ENCODE measurements at regions not wholly inside any gene's neighbourhood (a gene's known extent, or its start where the extent isn't known, plus 50 kb on each side); places are given as distances from the start of the nearest gene placed in this dataset.

DNA sequence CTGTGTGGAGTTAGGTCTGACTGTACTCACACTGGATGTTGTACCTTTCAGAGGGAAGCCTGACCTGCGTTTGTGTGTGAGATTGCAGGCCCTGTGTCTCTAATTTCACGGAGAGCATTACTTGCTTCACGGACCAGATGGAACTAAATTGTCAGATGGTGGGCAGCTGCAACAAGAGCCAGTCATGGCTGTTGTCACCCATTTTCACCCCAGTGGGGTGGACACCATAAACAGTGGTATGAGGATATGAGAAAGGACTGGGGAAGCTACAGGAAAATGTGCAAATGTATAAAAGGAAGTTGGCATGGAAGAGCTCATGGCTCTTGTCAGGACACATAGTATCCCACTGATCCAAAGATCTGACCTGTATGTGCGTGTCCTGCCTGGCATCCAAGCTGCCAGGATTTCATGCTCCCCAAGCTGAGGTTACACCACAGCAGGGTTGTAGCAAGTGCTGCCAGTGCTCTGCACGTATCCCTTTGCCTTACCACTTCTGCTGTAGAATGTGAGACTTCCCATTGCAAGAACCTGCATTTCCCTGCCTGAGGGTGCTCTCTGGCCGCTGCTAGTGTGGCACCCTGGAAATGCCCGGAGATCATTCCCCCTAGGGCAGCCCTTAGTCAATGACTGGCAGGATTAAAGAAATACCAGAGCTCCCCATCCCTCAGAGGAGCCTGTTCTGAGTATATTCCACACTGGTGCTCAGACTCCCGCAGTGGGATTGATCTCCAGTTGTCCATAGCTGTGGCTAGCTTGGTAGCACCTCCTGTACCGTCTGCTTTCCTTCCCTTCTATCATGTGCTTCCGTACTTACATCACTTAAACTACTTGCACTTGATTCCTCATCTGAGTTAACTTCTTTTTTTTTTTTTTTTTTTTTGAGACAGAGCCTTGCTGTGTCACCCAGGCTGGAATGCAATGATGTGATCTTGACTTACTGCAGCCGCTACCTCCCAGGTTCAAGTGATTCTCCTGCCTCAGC lies 70.4 kb upstream of the TANC2 start:
- ATAC-seq (no peak), DNase-seq (no peak)
- H3K27me3 Mint-ChIP-seq, result peaks cover 8% of the 10 kb centered on the region
- H3K9me3 Mint-ChIP-seq (ENCODE audit: low read depth), result no peaks in the 10 kb centered on the region
- no peak overlapping the region for H3K27ac Mint-ChIP-seq
- H3K4me3 Mint-ChIP-seq, result no peak overlapping the region
- no peaks in the 10 kb centered on the region for H3K36me3 Mint-ChIP-seq
- peaks cover 9% of the 10 kb centered on the region for H3K4me1 Mint-ChIP-seq
- CTCF ChIA-PET, result no interaction called here

DNA sequence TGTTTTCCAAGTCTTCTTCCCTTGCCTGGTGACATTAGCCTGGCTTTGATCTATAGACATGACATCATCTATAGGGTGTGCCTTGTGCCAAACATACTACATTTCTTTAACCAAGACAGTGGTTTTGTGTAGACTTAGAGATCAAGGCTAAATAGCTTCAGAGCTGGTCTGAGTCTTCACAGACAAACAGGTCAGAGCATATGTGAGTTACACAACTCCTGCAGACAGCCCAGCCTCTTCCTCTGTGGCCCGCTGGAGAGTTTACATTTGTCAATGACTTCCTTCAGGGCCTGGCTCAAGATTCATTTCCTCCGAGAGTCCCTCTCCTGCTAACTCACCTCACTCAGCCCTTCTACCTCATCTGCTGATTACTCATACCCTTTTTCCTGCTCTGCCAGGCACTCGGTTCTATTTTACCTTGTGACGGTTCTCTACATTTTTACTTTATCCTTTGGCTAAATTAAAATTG lies 73.1 kb upstream of the TANC2 start:
- H3K4me3 Mint-ChIP-seq, result no peak overlapping the region
- peaks cover 14% of the 10 kb centered on the region for H3K27me3 Mint-ChIP-seq
- no peaks in the 10 kb centered on the region for H3K36me3 Mint-ChIP-seq
- no peak overlapping the region for H3K27ac Mint-ChIP-seq
- DNase-seq (peak; percentile 55), ATAC-seq (peak; percentile 74)
- no peaks in the 10 kb centered on the region for H3K9me3 Mint-ChIP-seq (ENCODE audit: low read depth)
- H3K4me1 Mint-ChIP-seq, result peaks cover 9% of the 10 kb centered on the region
- CTCF ChIA-PET, result no interaction called here

DNA sequence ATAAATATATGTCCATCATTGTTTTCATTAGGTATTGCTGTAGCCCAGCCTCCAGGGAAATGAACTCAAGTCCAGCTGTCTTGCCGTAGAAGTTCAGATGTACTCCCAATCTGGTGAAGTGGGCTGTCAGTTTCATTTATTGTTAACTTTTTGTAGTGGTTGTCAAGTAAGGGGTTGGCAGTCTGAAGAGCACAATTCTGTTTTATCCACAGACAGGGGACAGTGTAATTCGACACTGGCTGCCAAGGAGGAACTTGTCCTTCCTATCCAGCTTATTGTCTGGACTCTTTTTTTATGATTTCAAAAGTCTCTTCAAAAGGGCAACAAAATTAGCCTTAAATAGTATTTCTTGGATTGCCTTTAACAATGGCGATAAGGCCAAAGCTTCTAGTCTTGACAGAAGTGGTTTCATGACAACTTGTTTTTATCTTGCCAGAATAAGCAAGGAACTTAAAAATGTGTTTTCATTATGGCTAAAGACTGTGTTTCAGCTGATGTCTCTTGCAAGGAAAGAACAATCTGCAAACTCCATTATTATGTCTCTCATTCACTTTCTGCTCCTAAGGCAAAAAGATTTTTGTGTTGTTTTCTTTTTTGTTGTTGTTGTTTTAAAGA lies 73.9 kb upstream of the TANC2 start:
- DNase-seq (no peak), ATAC-seq (no peak)
- H3K36me3 Mint-ChIP-seq, result no peaks in the 10 kb centered on the region
- H3K9me3 Mint-ChIP-seq (ENCODE audit: low read depth), result no peaks in the 10 kb centered on the region
- H3K4me3 Mint-ChIP-seq, result no peak overlapping the region
- no peak overlapping the region for H3K27ac Mint-ChIP-seq
- peaks cover 12% of the 10 kb centered on the region for H3K27me3 Mint-ChIP-seq
- CTCF ChIA-PET, result no interaction called here
- H3K4me1 Mint-ChIP-seq, result peaks cover 9% of the 10 kb centered on the region

DNA sequence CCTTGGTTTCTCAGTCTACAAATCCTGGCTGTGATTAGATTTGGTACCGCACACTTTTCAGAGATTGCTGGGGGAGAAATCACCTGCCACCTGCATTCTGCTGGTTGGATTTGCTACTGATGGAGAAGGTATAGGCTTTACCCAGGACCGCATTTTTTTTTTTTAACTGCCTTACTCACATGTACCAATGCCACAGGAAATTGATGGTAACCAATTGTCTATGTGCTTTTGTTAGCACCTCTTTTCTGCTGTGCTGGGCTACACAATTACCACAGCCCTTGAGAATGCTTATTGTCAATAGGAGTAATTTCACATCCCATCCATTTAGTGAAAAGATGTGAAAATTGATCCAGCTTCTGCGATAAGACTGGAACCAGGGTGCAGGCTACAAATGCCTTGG lies 74.4 kb upstream of the TANC2 start:
- ATAC-seq (no peak), DNase-seq (no peak)
- Mint-ChIP-seq H3K4me1 (peaks cover 9% of the 10 kb centered on the region), H3K4me3 (no peak overlapping the region), H3K27ac (no peak overlapping the region), H3K36me3 (no peaks in the 10 kb centered on the region), H3K27me3 (peaks cover 12% of the 10 kb centered on the region), H3K9me3 (ENCODE audit: low read depth) (no peaks in the 10 kb centered on the region)
- CTCF ChIA-PET, result no interaction called here

DNA sequence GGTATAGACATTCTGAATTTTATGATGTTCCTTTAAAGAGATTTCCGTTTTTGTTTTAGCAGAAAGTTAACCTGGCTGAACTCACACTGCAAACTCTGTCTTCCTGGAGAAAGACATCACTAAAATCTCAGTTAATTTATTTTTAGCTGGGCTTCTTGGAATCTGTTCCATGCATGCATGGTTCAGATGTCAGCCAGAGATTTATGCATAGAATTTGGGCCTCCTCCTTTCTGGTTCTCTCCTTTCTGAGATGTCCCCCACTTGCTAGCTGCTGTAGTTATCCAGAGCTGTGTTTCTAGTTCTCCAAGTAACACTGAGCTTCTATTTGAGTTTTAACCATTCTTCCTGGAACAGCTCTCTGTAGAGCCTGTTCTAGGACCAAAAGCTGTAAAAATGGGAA lies 77.3 kb upstream of the TANC2 start:
- no peak for ATAC-seq
- Mint-ChIP-seq H3K36me3 (no peaks in the 10 kb centered on the region), H3K4me3 (no peak overlapping the region), H3K4me1 (peaks cover 9% of the 10 kb centered on the region), H3K9me3 (ENCODE audit: low read depth) (no peaks in the 10 kb centered on the region), H3K27me3 (peaks cover 17% of the 10 kb centered on the region), H3K27ac (no peak overlapping the region)
- DNase-seq, result no peak
- CTCF ChIA-PET, result no interaction called here

DNA sequence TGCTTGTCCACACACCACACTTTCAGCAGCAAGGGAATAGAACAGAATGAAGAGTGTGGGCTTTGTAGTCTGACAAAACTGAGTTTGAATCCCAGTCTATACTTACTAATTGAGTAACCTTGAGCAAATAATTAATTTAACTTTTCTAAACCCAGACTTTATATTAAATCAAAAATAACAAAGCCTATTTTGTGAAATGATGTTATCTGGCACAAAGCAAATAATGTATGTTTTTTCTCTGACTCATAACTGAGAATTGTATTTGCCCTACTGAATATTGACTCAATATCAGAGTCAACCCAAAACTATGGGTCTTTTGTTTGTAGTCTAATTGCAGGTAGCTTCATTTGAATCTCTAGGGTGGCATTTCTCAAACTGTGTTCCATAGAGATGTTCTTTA lies 77.9 kb upstream of the TANC2 start:
- no peaks in the 10 kb centered on the region for H3K36me3 Mint-ChIP-seq
- CTCF ChIA-PET, result no interaction called here
- no peak overlapping the region for H3K4me3 Mint-ChIP-seq
- no peak for ATAC-seq
- H3K27ac Mint-ChIP-seq, result no peak overlapping the region
- peaks cover 21% of the 10 kb centered on the region for H3K27me3 Mint-ChIP-seq
- no peaks in the 10 kb centered on the region for H3K9me3 Mint-ChIP-seq (ENCODE audit: low read depth)
- DNase-seq, result no peak
- peaks cover 8% of the 10 kb centered on the region for H3K4me1 Mint-ChIP-seq

DNA sequence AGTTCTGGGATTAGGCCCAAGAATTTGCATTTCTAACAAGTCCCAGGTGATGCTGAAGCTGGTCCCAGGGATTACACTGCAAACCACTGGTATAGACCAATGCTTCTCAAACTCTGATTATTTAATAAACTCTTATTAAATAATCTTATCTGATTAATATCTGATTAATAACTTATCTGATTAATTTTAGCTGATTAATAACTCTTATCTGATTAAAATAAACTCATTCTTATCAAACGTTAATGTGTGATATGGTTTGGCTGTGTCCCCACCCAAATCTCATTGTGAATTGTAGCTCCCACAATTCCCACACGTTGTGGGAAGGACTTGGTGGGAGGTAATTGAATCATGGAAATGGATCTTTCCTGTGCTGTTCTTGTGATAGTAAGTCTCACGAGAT lies 78.6 kb upstream of the TANC2 start:
- H3K9me3 Mint-ChIP-seq (ENCODE audit: low read depth), result no peaks in the 10 kb centered on the region
- no peak overlapping the region for H3K4me3 Mint-ChIP-seq
- ATAC-seq, result no peak
- CTCF ChIA-PET, result no interaction called here
- no peaks in the 10 kb centered on the region for H3K36me3 Mint-ChIP-seq
- peaks cover 1% of the 10 kb centered on the region for H3K4me1 Mint-ChIP-seq
- H3K27me3 Mint-ChIP-seq, result peaks cover 27% of the 10 kb centered on the region
- no peak for DNase-seq
- H3K27ac Mint-ChIP-seq, result no peak overlapping the region

DNA sequence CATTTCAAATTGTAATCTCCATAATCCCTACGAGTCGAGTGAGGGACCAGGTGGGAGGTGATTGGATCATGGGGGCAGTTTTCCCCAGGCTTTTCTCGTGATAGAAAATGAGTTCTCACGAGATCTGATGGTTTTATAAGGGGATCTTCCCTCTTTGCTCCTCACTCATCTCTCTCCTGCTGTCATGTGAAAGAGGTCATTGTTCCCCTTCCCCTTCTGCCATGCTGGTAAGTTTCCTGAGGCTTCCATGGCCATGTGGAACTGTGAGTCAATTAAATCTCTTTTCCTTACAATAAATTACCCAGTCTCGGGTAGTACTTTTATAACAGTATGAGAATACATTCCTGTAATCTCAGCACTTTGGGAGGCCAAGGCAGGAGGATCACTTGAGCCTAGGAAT lies 76.7 kb upstream of the MARCHF10 start:
- no peaks in the 10 kb centered on the region for H3K36me3 Mint-ChIP-seq
- CTCF ChIA-PET, result no interaction called here
- ATAC-seq (no peak), DNase-seq (no peak)
- no peak overlapping the region for H3K4me3 Mint-ChIP-seq
- H3K4me1 Mint-ChIP-seq, result no peaks in the 10 kb centered on the region
- peaks cover 35% of the 10 kb centered on the region for H3K27me3 Mint-ChIP-seq
- no peaks in the 10 kb centered on the region for H3K9me3 Mint-ChIP-seq (ENCODE audit: low read depth)
- H3K27ac Mint-ChIP-seq, result no peak overlapping the region

DNA sequence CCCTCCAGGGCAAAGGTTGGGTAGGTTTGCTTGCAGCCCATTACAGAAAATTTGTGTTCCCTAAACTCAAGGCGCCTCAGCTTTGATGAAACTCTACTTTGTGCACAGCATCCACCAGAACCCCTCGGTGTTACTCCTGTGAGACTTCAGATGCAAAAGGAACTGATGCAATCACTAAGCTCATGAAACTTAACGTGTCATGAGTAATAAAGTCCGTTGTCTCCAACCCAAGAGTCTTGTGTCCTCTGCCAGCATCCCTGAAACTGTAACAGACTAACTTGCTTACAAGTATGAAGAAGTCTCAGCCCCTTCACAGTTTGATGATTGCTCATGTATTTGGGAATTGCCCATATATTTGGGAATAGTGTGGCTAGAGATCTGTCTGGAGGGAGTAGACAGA lies 74.8 kb upstream of the MARCHF10 start:
- Mint-ChIP-seq H3K4me1 (no peaks in the 10 kb centered on the region), H3K9me3 (ENCODE audit: low read depth) (no peaks in the 10 kb centered on the region), H3K36me3 (no peaks in the 10 kb centered on the region), H3K27ac (no peak overlapping the region), H3K4me3 (no peak overlapping the region), H3K27me3 (peaks cover 31% of the 10 kb centered on the region)
- DNase-seq (no peak), ATAC-seq (no peak)
- CTCF ChIA-PET, result no interaction called here

DNA sequence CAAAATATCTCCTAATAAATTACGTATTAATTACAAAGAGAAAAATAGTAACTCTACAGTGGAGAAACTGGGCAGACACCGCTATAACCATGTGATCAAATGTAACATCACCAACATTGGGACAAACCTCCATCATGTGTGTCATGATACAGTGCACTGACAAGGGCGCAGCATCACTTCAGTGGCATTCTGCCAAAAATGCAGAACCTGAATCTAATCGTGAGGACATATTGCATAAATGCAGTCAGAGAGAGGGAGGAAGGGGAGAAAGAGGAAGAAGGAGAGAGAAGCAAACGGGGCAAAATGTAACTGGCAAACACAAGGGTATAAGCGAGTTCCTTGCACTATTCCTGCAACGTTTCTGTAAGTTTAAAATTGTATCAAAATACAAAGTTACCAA lies 74.2 kb upstream of the MARCHF10 start:
- Mint-ChIP-seq H3K4me1 (no peaks in the 10 kb centered on the region), H3K36me3 (no peaks in the 10 kb centered on the region), H3K9me3 (ENCODE audit: low read depth) (no peaks in the 10 kb centered on the region), H3K27ac (no peak overlapping the region), H3K4me3 (no peak overlapping the region), H3K27me3 (peaks cover 31% of the 10 kb centered on the region)
- DNase-seq (no peak), ATAC-seq (no peak)
- CTCF ChIA-PET, result no interaction called here

DNA sequence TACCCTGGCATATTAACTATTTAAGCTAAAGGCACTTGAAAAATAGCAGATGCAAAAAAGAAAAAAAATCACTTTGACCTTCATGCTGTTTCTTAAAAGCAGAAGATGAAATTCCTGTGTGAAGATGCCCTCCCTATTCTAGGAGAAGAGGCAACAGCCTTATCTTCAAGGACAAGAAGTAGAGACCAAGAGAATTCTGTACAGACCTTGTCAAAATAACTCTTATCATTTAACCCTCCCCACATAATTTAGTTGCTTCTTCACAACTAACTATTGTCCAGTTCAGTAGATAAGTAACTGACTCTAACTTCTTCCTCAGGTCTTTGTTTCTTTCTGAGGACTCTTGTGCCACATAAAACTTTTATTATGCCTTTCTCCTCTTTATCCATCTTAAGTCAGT lies 72.0 kb upstream of the MARCHF10 start:
- no peaks in the 10 kb centered on the region for H3K9me3 Mint-ChIP-seq (ENCODE audit: low read depth)
- H3K4me3 Mint-ChIP-seq, result no peak overlapping the region

DNA sequence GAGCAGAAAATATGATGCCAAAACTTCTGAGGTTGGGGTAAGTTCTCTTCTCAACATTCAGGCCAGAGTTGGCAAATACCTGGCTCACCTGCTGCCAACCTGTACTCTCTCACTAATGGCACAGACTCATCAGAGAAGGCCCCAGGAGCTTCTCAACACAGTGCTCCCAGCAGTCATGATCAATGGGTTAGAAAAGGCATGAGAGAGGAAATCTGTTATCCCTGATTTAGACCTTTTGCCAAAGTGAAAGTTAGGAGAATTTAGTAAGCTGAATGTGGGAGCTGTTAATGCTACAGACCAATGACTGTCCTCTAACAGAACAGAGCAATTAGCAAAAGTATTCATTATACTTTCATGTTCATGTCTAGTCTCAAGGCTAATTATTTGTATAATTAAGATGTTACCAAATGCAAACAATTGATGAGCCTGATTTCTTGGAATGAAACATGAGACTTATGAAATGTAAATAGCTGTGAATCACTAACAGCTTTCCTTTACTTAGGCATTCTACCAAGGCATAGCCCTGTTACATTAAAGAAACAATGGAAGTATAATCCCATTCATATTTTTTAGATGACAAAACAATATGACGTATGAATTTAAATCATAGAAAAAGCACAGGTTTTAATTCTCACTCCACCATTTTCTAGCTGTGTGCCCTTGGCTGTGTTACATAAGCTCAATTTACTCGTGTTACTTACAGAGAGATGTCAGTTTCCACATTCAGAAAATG lies 68.7 kb upstream of the MARCHF10 start:
- ATAC-seq (no peak), DNase-seq (no peak)
- no peak overlapping the region for H3K27ac Mint-ChIP-seq
- peaks cover 28% of the 10 kb centered on the region for H3K27me3 Mint-ChIP-seq
- H3K36me3 Mint-ChIP-seq, result no peaks in the 10 kb centered on the region
- H3K4me3 Mint-ChIP-seq, result no peak overlapping the region
- CTCF ChIA-PET, result interaction anchor here (0.9 kb wide), 1 partner anchor 10 kb away, joined by 3 read pairs; no protein-coding TSS in a partner anchor
- H3K4me1 Mint-ChIP-seq, result no peaks in the 10 kb centered on the region
- H3K9me3 Mint-ChIP-seq (ENCODE audit: low read depth), result no peaks in the 10 kb centered on the region

More for the DNA sequence above, 72.0 kb upstream of the MARCHF10 start:
- Mint-ChIP-seq H3K27me3 (peaks cover 37% of the 10 kb centered on the region), H3K27ac (no peak overlapping the region), H3K36me3 (no peaks in the 10 kb centered on the region), H3K4me1 (no peaks in the 10 kb centered on the region)
- no peak for ATAC-seq
- CTCF ChIA-PET, result no interaction called here
- DNase-seq, result no peak

DNA sequence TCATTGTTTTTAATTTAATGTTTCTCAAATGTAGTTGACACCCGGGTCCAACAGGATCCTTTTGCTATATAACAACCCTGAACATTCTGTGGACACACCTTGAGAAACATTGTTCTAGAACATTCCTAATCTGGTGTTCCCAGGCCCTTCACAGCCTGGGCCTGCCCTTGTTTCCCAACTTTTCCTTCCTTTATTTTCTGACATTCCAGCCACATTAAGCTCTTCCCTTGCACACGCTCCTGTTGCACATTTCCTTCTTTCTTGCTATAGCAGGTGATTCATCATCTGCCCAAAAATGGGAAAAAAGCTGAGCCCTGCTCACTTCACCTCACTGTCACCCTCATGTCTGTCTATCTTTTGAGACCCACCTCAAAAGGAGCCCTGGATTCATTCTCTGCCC lies 67.9 kb upstream of the MARCHF10 start:
- Mint-ChIP-seq H3K27ac (no peak overlapping the region), H3K4me3 (no peak overlapping the region), H3K9me3 (ENCODE audit: low read depth) (no peaks in the 10 kb centered on the region), H3K36me3 (no peaks in the 10 kb centered on the region), H3K4me1 (no peaks in the 10 kb centered on the region), H3K27me3 (peaks cover 26% of the 10 kb centered on the region)
- no peak for ATAC-seq
- CTCF ChIA-PET, result no interaction called here
- no peak for DNase-seq

DNA sequence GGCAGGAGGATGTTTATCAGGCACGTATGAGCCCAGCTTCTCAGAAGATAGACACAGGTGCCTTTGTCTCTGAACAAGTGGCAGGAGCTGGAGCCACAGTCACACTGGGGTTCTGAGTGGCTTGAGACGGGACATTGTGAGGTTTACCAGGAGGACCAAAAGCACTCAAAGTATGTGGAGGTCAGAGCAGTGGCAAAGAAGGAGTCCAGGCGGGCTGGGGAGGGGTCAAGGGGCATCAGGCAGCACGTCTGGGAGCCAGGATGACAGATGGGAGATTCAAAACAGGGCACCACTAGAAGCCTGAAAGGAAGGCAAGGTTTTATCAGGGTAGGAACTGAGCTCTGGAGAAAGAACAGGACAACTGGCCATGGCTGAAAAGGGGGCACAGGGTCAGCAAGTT lies 67.2 kb upstream of the MARCHF10 start:
- no peaks in the 10 kb centered on the region for H3K9me3 Mint-ChIP-seq (ENCODE audit: low read depth)
- no peak for DNase-seq
- peaks cover 21% of the 10 kb centered on the region for H3K27me3 Mint-ChIP-seq
- no peak overlapping the region for H3K4me3 Mint-ChIP-seq
- no peaks in the 10 kb centered on the region for H3K4me1 Mint-ChIP-seq
- no peaks in the 10 kb centered on the region for H3K36me3 Mint-ChIP-seq
- no peak overlapping the region for H3K27ac Mint-ChIP-seq
- ATAC-seq, result no peak
- CTCF ChIA-PET, result no interaction called here
